Tibial nerve (tissue), 4 donors: ENCODE measurements at regions not wholly inside any gene's neighbourhood (a gene's known extent, or its start where the extent isn't known, plus 50 kb on each side); places are given as distances from the start of the nearest gene placed in this dataset.
"Not testable (repeated sequence)": the region's sequence is repeated elsewhere in the genome, so short reads cannot be mapped to it uniquely, and the experiment has no call there.

Source experiments
- DNase-seq, 2 donors: peaks; one replicate each; pipeline ENCODE4 v3.0.0-alpha.2; 2019; ENCODE audit warnings: low spot score in 2 of 2
- H3K27ac ChIP-seq, 4 donors: fragments of 200-600 bp; sonication (generic) in 3 of 4; one replicate each; pipeline ENCODE4 v1.5.1; 2017 to 2019; ENCODE audit warnings: mild to moderate bottlenecking in 1 of 4
- H3K27me3 ChIP-seq, 2 donors: fragments of 200-600 bp; sonication (generic) in 1 of 2; one replicate each; pipeline versions ENCODE4 v1.5.1 to v1.6.0; 2017 to 2019
- H3K36me3 ChIP-seq, 3 donors: fragments of 200-600 bp; sonication (generic); one replicate each; pipeline ENCODE4 v1.5.1; 2018 to 2019
- H3K4me1 ChIP-seq, 4 donors: fragments of 200-600 bp; sonication (generic) in 3 of 4; one replicate each; pipeline ENCODE4 v1.5.1; 2017 to 2019
- H3K4me3 ChIP-seq, 4 donors: fragments of 200-600 bp; sonication (generic) in 3 of 4; one replicate each; pipeline ENCODE4 v1.5.1; 2017 to 2019; ENCODE audit warnings: mild to moderate bottlenecking in 1 of 4, moderate library complexity in 1 of 4
- H3K9me3 ChIP-seq, 4 donors: fragments of 200-600 bp; sonication (generic) in 3 of 4; one replicate each; pipeline ENCODE4 v1.5.1; 2017 to 2019
- EP300 ChIP-seq, 2 donors: sonication (generic); formaldehyde crosslinking; IDR thresholded peaks; one replicate each; pipeline ENCODE4 v1.6.1; 2017; ENCODE audit warnings: antibody characterized with exemption in 2 of 2, mild to moderate bottlenecking in 1 of 2
- POLR2A ChIP-seq, 2 donors: fragments of 450-650 bp; IDR thresholded peaks; one replicate each; pipeline ENCODE4 v1.6.1; 2017; ENCODE audit warnings: antibody characterized with exemption in 2 of 2, mild to moderate bottlenecking in 2 of 2, moderate library complexity in 2 of 2
- WGBS, 2 donors: methylation state at CpG; one replicate each; pipeline ENCODE4 v1.1.5; 2018; 5-methylcytosine and 5-hydroxymethylcytosine counted together
- TF ChIP-seq, protein P1 (sequence below), 5 experiments: fragments of 200-600 bp in 3 of 5; fragments of 450-650 bp in 2 of 5; sonication (generic) in 3 of 5; IDR thresholded peaks; one replicate each; pipeline ENCODE4 v1.5.1; 2016 to 2019; ENCODE audit warnings: antibody characterized with exemption in 5 of 5, mild to moderate bottlenecking in 3 of 5, moderate library complexity in 2 of 5

DNA sequence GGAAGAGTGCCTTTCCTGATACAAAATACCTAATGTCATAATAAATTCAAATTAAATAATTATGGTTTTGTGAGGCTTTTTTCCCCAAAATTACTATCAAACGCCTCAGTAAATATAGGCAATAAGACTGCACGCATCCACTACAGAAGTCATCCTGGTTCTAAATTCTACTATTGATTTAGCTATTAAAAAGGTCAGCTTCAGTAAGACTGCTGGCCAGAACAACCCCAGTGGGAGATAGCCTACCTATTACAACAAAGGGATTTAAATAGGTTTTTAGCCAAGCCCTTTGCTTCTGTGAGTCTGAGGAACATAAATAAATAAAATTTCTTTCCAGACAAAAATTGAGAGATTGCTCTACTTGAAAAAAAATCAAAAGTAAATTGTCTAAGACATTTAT lies 132.1 kb downstream of the PLPPR4 start:
- 87 to 89% methylated on average over 2 of the region's 2 CpGs for WGBS, 2 donors

GRCh38 chr1:99397029-99397428 lies 132.7 kb downstream of the PLPPR4 start:
- Histone ChIP-seq H3K9me3 (no peaks in the 10 kb centered on the region), H3K4me1 (no peaks in the 10 kb centered on the region), H3K27me3 (no peaks in the 10 kb centered on the region), H3K36me3 (no peaks in the 10 kb centered on the region), H3K27ac (no peak overlapping the region), H3K4me3 (no peak overlapping the region)
- DNase-seq: no peak
- 38 to 47% methylated on average over 2 of the region's 2 CpGs for WGBS, 2 donors
- TF ChIP-seq, protein P1, sequence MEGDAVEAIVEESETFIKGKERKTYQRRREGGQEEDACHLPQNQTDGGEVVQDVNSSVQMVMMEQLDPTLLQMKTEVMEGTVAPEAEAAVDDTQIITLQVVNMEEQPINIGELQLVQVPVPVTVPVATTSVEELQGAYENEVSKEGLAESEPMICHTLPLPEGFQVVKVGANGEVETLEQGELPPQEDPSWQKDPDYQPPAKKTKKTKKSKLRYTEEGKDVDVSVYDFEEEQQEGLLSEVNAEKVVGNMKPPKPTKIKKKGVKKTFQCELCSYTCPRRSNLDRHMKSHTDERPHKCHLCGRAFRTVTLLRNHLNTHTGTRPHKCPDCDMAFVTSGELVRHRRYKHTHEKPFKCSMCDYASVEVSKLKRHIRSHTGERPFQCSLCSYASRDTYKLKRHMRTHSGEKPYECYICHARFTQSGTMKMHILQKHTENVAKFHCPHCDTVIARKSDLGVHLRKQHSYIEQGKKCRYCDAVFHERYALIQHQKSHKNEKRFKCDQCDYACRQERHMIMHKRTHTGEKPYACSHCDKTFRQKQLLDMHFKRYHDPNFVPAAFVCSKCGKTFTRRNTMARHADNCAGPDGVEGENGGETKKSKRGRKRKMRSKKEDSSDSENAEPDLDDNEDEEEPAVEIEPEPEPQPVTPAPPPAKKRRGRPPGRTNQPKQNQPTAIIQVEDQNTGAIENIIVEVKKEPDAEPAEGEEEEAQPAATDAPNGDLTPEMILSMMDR (IDR thresholded peaks at IDR 0.05): no peak
- no peak for TF ChIP-seq POLR2A (IDR thresholded peaks at IDR 0.05)
- TF ChIP-seq EP300 (IDR thresholded peaks at IDR 0.05): no peak

More for the DNA sequence above, 132.1 kb downstream of the PLPPR4 start:
- TF ChIP-seq, protein P1 (IDR thresholded peaks at IDR 0.05): no peak
- TF ChIP-seq POLR2A (IDR thresholded peaks at IDR 0.05): no peak
- no peak for TF ChIP-seq EP300 (IDR thresholded peaks at IDR 0.05)
- H3K4me3 ChIP-seq: no peak overlapping the region
- no peaks in the 10 kb centered on the region for H3K36me3 ChIP-seq
- no peaks in the 10 kb centered on the region for H3K4me1 ChIP-seq
- no peak overlapping the region for H3K27ac ChIP-seq
- no peaks in the 10 kb centered on the region for H3K9me3 ChIP-seq
- no peak for DNase-seq
- no peaks in the 10 kb centered on the region for H3K27me3 ChIP-seq

GRCh38 chr1:99397863-99398262 lies 133.6 kb downstream of the PLPPR4 start:
- TF ChIP-seq, protein P1 (IDR thresholded peaks at IDR 0.05): no peak
- TF ChIP-seq POLR2A (IDR thresholded peaks at IDR 0.05): no peak
- no peak for TF ChIP-seq EP300 (IDR thresholded peaks at IDR 0.05)
- no peak for DNase-seq
- Histone ChIP-seq H3K4me3 (no peak overlapping the region), H3K9me3 (no peaks in the 10 kb centered on the region), H3K36me3 (no peaks in the 10 kb centered on the region), H3K4me1 (no peaks in the 10 kb centered on the region), H3K27me3 (no peaks in the 10 kb centered on the region), H3K27ac (no peak overlapping the region)

DNA sequence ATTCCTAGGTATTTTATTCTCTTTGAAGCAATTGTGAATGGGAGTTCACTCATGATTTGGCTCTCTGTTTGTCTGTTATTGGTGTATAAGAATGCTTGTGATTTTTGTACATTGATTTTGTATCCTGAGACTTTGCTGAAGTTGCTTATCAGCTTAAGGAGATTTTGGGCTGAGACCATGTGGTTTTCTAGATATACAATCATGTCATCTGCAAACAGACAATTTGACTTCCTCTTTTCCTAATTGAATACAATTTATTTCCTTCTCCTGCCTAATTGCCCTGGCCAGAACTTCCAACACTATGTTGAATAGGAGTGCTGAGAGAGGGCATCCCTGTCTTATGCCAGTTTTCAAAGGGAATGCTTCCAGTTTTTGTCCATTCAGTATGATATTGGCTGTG lies 137.3 kb downstream of the PLPPR4 start:
- not testable (repeated sequence) for H3K4me1 ChIP-seq, H3K9me3 ChIP-seq, H3K27me3 ChIP-seq, H3K36me3 ChIP-seq, H3K4me3 ChIP-seq, DNase-seq, H3K27ac ChIP-seq

DNA sequence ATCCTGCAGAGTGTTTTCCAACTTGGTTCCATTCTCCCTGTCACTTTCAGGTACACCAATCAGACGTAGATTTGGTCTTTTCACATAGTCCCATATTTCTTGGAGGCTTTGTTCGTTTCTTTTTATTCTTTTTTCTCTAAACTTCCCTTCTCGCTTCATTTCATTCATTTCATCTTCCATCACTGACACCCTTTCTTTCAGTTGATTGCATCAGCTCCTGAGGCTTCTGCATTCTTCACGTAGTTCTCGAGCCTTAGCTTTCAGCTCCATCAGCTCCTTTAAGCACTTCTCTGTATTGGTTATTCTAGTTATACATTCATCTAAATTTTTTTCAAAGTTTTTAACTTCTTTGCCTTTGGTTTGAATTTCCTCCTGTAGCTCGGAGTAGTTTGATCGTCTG lies 140.1 kb downstream of the PLPPR4 start:
- not testable (repeated sequence) for H3K36me3 ChIP-seq, H3K9me3 ChIP-seq, H3K4me3 ChIP-seq, H3K4me1 ChIP-seq, H3K27ac ChIP-seq, DNase-seq, H3K27me3 ChIP-seq
- WGBS, 2 donors: 94 to 95% methylated on average over 6 of the region's 7 CpGs

DNA sequence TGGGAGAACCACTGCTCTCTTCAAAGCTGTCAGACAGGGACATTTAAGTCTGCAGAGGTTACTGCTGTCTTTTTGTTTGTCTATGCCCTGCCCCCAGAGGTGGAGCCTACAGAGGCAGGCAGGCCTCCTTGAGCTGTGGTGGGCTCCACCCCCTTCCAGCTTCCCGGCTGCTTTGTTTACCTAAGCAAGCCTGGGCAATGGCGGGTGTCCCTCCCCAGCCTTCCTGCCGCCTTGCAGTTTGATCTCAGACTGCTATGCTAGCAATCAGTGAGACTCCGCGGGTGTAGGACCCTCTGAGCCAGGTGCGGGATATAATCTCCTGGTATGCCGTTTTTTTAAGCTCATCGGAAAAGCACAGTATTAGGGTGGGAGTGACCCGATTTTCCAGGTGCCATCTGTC lies 141.0 kb downstream of the PLPPR4 start:
- not testable (repeated sequence) for H3K27ac ChIP-seq, H3K36me3 ChIP-seq, H3K9me3 ChIP-seq, H3K4me3 ChIP-seq, H3K27me3 ChIP-seq, H3K4me1 ChIP-seq, DNase-seq
- WGBS, 2 donors: 83 to 98% methylated on average over 9 of the region's 9 CpGs

- Histone ChIP-seq H3K27me3 (no peaks in the 10 kb centered on the region), H3K4me3 (no peak overlapping the region), H3K9me3 (peaks cover 0 to 4% (median 0%) of the 10 kb centered on the region in 4 donors), H3K27ac (no peak overlapping the region), H3K36me3 (no peaks in the 10 kb centered on the region), H3K4me1 (no peaks in the 10 kb centered on the region)
- WGBS, 2 donors: 73% methylated on average over 3 of the region's 3 CpGs
- no peak for DNase-seq
- no peak for TF ChIP-seq POLR2A (IDR thresholded peaks at IDR 0.05)
- TF ChIP-seq, protein P1 (IDR thresholded peaks at IDR 0.05): no peak
- TF ChIP-seq EP300 (IDR thresholded peaks at IDR 0.05): no peak
Measured at GRCh38 chr1:99407018-99407417, 142.7 kb downstream of the PLPPR4 start.
